Astrocyte of the spinal cord (primary cell): ENCODE measurements at regions not wholly inside any gene's neighbourhood (a gene's known extent, or its start where the extent isn't known, plus 50 kb on each side); places are given as distances from the start of the nearest gene placed in this dataset.

Experiments
- DNase-seq: peaks from one replicate; pipeline ENCODE4 v3.0.0; 2011; ENCODE audit warnings: low read depth, low spot score
- H3K4me3 ChIP-seq: 2 replicates; pipeline ENCODE4 v1.5.1; 2011; ENCODE audit warnings: low read depth, mild to moderate bottlenecking, low read length, moderate library complexity
- in situ Hi-C: cut with HindIII; loops from 2 replicates; pipeline ENCODE4 v1.10.0; 2017; ENCODE audit warnings: low sequenced_read_pairs
- TF ChIP-seq, protein P1 (sequence below): IDR thresholded peaks from 2 replicates; pipeline ENCODE4 v1.5.1; 2012; ENCODE audit warnings: low read depth, mild to moderate bottlenecking, low read length, inconsistent platforms

DNA sequence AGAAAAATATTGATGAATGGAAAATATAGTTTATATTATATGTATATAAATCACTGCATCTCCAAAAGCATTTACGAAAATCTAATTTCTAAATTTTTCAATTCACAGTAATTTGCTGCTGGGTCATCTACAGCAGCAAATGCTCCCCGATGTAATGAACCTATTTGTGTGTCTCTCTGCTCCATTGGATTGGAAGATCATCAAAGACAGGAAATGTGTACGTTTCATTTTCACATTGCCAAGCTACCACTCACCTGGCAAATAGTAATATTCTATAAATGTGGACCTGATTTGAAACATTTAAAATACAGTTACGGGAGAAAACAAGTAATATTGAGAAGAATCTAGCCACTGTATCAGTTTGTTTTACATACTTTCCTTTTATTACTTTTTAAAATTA lies 317.7 kb downstream of the PAPSS1 start:
- TF ChIP-seq, protein P1, sequence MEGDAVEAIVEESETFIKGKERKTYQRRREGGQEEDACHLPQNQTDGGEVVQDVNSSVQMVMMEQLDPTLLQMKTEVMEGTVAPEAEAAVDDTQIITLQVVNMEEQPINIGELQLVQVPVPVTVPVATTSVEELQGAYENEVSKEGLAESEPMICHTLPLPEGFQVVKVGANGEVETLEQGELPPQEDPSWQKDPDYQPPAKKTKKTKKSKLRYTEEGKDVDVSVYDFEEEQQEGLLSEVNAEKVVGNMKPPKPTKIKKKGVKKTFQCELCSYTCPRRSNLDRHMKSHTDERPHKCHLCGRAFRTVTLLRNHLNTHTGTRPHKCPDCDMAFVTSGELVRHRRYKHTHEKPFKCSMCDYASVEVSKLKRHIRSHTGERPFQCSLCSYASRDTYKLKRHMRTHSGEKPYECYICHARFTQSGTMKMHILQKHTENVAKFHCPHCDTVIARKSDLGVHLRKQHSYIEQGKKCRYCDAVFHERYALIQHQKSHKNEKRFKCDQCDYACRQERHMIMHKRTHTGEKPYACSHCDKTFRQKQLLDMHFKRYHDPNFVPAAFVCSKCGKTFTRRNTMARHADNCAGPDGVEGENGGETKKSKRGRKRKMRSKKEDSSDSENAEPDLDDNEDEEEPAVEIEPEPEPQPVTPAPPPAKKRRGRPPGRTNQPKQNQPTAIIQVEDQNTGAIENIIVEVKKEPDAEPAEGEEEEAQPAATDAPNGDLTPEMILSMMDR, result no peak
- in situ Hi-C loops, result no loop called here
- H3K4me3 ChIP-seq, result no peak overlapping the region
- DNase-seq, result no peak

DNA sequence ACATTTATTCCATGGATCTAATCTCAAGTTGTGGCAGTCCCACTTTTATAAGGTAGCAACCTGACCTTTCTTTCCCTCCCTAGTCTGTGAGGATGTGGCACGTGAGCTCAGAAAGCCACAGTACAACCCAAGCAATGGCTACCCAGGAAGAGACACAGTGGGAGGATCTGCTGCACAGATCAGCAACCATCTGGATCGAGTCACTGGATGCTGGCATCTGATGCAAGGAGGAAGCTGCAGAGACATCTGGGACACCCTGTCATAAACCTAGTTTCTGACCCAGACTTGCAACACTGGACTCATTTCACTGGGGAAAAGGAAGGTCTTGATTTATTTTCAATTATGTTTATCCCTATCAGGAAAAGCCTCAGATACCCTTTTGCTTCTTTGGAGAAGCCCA lies 327.1 kb downstream of the PAPSS1 start:
- peak; percentile 2 for DNase-seq
- H3K4me3 ChIP-seq, result no peak overlapping the region
- TF ChIP-seq, protein P1, result no peak
- in situ Hi-C loops, result no loop called here

DNA sequence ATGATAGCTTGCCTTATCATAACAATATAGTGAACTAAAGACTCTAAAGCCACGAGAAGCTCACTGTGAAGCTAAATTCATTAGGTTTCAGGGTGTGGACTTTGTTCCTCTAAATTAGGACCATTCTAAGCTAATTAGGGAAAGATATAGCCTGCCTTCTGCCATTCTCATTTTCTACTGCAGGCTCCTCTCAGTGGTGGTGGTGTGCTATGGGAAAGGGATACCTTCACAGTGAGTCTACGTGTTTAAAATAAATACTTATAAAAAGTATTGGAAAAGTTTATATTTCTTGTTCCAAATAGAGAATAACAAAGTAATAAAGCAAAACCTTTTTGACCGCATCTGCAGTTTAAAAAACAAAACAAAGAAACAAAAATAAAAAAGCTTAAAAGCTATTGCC lies 327.7 kb downstream of the PAPSS1 start:
- H3K4me3 ChIP-seq, result no peak overlapping the region
- TF ChIP-seq, protein P1, result no peak
- DNase-seq, result no peak
- in situ Hi-C loops, result no loop called here

DNA sequence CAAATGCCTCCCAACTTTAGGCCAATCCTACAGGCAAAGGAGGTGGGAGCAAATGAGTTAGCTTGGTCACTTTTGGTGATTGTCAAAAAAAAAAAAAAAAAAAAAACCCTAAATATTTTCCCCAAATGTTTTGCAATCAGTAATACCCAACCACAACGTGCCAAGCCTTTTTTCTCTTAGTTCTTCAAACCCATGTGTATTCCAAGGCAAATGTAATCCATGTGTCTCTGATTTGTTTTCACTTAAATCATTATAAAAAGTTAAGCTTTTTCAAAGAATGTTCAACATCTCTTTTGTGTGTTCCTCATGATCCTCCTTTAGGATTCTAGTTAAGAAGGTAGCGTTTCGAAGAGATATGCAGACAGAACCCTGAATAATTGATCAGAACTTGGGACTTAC lies 328.4 kb downstream of the PAPSS1 start:
- no peak for DNase-seq
- H3K4me3 ChIP-seq, result no peak overlapping the region
- in situ Hi-C loops, result no loop called here
- TF ChIP-seq, protein P1, result no peak

DNA sequence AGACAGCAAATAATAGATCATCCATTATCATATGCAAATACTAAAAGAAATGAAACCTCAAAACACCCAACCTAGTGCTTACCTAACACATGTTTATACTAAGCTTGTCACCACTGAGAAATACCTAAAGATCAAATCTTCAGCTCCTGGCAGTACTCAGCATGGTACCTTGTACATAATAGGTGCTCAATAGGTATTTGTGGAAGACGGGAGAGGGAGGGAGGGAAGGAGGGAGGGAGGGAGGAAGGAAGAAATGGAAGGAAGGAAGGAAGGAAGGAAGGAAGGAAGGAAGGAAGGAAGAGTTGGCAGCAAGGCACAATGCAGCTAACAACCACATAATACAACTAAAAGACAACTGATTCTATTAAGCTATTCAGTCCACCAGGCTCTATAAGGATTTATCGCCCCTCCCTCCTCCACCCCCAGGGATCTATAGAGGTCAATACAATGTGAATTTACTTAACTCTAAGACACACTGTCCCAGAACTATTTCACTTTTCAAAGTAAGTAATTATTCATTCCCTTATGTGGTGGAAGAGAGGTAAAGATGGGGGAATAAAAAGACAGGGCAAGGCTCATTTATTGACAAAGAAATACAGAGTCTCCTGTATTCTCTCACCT lies 328.9 kb downstream of the PAPSS1 start:
- H3K4me3 ChIP-seq, result no peak overlapping the region
- no peak for DNase-seq
- in situ Hi-C loops, result no loop called here
- TF ChIP-seq, protein P1, result no peak

DNA sequence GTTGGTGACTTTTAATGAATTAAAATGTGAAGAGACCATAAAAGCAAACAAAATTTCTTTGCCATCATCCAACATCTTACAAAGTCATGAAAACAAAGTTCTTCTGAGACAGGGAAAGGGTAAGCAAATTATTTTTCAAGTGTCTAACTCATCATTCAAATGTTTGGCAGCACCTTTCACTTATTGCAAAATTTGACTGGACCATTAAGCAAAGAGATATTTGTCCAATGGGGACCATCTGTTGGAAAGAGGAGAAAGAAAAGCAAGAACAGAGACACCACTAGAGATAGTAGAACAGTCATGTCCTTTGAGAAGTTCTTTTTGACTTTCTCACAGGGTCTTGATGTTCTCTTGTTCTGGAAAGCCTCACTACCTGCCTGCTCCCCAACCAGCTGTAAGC lies 330.1 kb downstream of the PAPSS1 start:
- in situ Hi-C loops, result no loop called here
- no peak overlapping the region for H3K4me3 ChIP-seq
- TF ChIP-seq, protein P1, result no peak
- no peak for DNase-seq

DNA sequence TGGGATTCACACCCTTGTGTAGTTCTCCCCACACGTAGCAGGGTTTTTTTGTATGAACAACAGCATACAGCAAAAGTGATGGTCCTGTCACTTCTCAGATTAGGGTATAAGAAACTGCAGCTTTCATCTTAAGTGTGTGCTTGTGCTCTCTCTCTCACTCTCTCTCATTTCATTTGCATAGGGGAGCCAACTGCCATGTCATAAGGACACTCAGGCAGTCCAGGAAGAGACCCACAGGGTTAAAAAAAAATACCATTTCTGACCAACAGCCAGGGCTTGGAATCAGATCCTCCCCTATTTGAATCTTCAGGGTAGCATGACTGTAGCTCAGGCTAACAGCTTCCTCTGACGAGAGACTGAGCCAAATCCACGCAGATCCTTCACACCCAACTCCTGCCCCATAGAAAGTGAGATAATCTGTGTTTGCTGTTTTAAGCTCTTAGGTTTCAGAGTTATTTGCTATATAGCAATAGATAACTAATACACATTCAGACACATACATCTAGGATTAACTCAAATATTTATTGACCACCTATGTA lies 331.2 kb downstream of the PAPSS1 start:
- in situ Hi-C loops, result no loop called here
- no peak overlapping the region for H3K4me3 ChIP-seq
- DNase-seq, result no peak
- TF ChIP-seq, protein P1, result no peak
